D721Med (cell line): ENCODE measurements at regions not wholly inside any gene's neighbourhood (a gene's known extent, or its start where the extent isn't known, plus 50 kb on each side); places are given as distances from the start of the nearest gene placed in this dataset.

Experiments used
- DNase-seq: peaks from one replicate; pipeline ENCODE4 v3.0.0; 2011; ENCODE audit warnings: low spot score; ENCODE audit not compliant: insufficient read length
- FAIRE-seq: peaks from 2 replicates; lab custom pipeline; 2011; peaks lifted over from hg19 to GRCh38; lab: Jason Lieb, UNC
- TF ChIP-seq, protein P1 (sequence below): IDR thresholded peaks from 2 replicates; pipeline ENCODE4 v1.5.1; 2012; ENCODE audit warnings: mild to moderate bottlenecking, control low read depth; ENCODE audit not compliant: insufficient read depth; ENCODE audit errors: missing control alignments

DNA sequence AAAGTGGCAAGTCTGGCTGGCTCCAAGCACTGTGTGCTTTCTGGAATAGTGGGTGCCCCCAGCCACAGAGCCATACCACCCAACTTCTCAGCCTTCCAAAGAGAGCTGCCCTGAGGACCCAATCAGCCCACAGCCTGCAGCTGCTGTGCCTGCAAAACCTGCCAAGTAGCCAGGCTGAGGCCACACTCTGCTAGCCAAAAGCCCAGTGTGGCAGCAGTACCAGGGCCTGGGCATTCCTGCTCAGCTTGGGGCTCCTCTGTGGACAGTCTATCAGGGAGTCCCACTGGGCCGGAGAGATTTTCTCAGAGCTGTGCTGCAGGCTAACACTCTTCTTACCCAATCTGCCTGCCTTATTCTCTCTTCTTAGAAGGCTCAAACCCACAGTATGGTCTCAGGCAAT is 136.5 kb downstream of the TPRA1 start:
- no peak for DNase-seq
- TF ChIP-seq, protein P1, sequence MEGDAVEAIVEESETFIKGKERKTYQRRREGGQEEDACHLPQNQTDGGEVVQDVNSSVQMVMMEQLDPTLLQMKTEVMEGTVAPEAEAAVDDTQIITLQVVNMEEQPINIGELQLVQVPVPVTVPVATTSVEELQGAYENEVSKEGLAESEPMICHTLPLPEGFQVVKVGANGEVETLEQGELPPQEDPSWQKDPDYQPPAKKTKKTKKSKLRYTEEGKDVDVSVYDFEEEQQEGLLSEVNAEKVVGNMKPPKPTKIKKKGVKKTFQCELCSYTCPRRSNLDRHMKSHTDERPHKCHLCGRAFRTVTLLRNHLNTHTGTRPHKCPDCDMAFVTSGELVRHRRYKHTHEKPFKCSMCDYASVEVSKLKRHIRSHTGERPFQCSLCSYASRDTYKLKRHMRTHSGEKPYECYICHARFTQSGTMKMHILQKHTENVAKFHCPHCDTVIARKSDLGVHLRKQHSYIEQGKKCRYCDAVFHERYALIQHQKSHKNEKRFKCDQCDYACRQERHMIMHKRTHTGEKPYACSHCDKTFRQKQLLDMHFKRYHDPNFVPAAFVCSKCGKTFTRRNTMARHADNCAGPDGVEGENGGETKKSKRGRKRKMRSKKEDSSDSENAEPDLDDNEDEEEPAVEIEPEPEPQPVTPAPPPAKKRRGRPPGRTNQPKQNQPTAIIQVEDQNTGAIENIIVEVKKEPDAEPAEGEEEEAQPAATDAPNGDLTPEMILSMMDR = no peak
- FAIRE-seq = no peak

DNA sequence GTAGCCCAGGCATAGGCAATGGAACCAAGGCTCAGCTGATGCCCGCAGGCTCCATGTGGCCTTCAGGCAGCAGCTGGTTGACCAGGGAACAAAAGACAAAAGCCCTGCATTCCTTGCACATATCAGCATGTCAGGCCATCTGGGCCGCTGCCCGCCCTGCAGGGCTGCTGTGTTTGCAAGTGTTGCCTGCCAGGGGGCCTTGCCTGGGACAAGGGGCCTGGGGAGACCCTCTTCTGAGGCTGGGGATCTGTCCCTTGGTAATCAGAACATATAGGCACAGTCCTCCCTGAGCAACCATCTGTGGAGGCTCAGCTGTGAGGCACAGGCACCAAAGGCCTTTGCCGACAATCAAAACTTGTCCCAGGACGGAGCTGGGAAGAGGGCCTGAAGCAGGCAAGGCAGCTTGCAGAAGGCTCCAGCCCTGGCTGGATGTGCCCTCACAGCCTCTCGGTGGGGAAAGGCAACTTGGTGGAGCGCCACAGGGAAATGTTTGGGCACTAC is 138.2 kb downstream of the TPRA1 start:
- DNase-seq (no peak), FAIRE-seq (no peak)
- TF ChIP-seq, protein P1 = no peak

DNA sequence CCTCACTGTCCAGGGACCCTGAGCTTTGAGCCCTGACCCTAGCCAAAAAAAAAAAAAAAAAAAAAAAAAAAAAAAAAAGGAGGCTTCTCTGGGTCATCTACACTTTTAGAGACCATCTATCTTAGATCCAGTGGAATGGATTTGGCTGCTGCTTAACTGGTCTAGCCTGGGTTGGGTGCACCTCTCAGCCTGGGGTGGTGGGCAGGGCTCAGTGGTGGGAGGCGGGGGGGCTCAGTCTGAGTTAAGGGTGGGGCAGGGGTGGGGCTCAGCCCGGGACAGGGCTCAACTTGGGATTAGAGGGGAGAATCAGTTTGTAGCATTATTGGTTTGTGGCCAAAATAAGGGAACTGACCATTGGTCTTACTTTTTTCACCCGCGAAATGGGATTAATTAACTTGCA is 139.2 kb downstream of the TPRA1 start:
- no peak for FAIRE-seq
- TF ChIP-seq, protein P1 = no peak
- no peak for DNase-seq

DNA sequence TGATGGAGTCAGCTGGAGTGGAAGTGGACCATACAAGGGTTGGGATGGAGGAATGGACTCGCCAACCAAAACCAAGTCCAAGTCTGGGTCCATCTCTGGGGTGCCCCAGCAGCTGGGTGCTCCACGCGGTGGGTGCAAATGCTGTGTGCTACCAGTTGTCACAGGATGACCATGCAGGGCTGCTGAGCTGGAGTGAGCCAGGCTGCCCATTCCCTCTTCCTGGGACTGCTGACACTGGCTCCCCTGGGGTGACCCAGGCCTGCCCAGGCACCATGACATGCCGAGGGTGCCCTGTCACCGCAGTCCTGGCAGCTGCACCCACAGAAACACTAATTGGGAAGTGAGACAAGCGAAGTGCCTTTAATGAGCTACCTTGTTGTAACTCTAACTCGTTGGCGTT is 140.2 kb downstream of the TPRA1 start:
- FAIRE-seq (no peak), DNase-seq (no peak)
- TF ChIP-seq, protein P1 = no peak

DNA sequence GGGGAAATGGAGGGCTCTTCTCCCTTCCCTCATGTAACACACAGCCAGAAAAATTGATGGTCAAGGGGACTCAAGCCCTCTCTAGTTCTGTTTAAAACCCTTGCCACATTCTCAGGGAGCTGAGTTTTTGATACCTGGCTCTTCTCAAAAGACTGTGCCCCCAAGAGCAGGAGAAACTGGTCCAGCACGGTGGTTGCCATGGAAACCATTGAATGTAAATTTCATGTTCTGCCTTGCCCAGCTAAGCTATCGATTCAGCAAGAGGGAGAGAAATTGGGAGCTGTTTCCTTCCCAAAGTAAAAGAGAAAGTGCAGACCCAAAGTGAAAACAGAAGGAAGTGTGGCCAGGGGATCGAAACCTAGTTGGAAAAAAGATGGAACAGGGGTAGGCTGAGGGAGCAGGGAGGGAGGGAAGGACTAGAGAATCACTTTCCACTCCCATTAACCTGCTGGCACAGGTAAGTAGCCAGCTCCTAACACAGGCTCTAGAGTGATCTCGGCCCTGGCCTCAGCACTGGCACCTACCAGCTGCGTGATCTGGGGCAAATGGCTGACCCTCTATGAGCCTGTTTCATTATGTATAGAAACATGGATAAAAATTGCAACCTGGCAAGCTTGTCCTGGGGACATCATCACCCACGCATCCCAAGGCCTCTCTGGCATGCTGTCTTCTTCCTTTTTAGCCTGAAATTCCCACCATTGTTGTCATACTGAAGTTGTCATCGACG is 140.9 kb downstream of the TPRA1 start:
- TF ChIP-seq, protein P1 = no peak
- FAIRE-seq = no peak
- no peak for DNase-seq

DNA sequence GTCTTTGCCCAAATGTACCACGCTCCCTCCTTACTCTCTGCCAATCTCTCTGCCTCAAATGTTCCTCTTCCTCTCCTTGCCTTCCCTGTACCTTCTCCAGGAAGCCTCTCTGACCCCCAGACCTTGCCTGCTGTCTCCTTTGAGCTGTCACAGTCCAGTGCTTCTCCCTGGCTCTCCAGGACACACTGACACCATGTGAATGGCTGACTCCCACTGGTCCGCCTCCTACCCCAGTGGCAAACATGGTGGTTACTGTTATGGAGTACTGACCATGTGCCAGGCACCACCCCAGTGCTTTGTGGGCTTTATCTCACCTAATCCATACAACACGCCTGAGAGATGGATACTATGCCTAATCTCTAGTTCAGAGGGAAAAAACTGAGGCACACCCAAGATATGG is 141.9 kb downstream of the TPRA1 start:
- TF ChIP-seq, protein P1 = no peak
- DNase-seq = no peak
- FAIRE-seq = no peak

DNA sequence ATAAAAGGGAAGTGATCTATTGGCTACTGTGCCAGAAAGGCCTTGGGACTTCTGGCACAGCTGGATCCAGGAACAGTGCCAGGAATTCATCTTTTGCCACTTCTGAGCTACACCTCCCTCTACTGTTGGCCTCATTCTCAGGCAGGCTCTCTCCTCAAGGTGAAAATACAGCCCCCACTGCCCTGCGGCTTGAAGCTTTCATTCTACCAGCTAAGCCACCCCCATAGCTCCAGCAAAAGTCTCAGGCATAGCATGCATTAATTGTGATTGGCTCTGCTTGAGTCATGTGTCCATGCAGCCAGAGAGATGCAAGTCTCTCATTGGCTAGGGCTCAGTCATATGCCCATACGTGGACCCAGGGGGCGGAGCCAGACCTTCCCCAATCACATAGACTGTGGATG is 142.4 kb downstream of the TPRA1 start:
- DNase-seq (no peak), FAIRE-seq (no peak)
- TF ChIP-seq, protein P1 = no peak
